Body of pancreas (tissue), 4 donors: ENCODE measurements at regions not wholly inside any gene's neighbourhood (a gene's known extent, or its start where the extent isn't known, plus 50 kb on each side); places are given as distances from the start of the nearest gene placed in this dataset.

Source experiments
- CTCF ChIP-seq, 7 experiments: fragments of 450-650 bp in 4 of 7; fragments of 200-600 bp in 3 of 7; sonication (generic) in 3 of 7; IDR thresholded peaks; one replicate each; pipeline ENCODE4 v1.5.1; 2016 to 2019; ENCODE audit warnings: antibody characterized with exemption in 7 of 7
- POLR2A ChIP-seq, 3 donors: fragments of 450-650 bp; IDR thresholded peaks; one replicate each; pipeline ENCODE4 v1.6.1; 2016; ENCODE audit warnings: antibody characterized with exemption in 3 of 3, mild to moderate bottlenecking in 2 of 3

GRCh38 chr6:55954436-55954835 lies 79.0 kb upstream of the BMP5 start:
- TF ChIP-seq CTCF (IDR thresholded peaks at IDR 0.05), result no peak
- TF ChIP-seq POLR2A (IDR thresholded peaks at IDR 0.05), result no peak
